ENCODE measurements at regions not wholly inside any gene's neighbourhood (a gene's known extent, or its start where the extent isn't known, plus 50 kb on each side); places are given as distances from the start of the nearest gene placed in this dataset.
A peak's percentile ranks its signal among the peaks of the same experiment; 100 is the strongest.

DNA sequence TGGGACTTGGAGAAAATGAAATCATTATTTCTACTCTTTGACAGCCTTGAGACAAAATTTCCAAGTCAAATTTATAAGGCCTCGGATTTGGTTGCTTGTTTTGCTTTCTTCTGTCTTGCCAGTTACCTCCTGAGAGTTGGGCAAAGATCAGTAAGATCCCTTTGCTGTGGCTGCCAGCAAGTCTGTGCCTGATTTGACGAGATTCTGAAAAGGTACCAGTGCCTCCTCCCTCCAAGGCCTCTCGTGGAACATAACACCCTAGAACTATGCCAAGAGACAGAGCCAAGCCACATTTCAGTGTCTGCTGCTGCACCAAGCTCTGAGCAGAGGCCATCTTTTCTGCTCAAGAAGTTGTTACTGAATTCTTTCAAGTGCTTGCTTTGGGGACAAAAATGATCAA lies 61.0 kb downstream of the GTPBP8 start:
- DNase-seq: no peak

GRCh38 chr3:113053169-113053568 lies 62.4 kb downstream of the GTPBP8 start:
- DNase-seq: no peak

GRCh38 chr3:113054552-113054951 lies 63.8 kb downstream of the GTPBP8 start:
- DNase-seq: peak; percentile 18

DNA sequence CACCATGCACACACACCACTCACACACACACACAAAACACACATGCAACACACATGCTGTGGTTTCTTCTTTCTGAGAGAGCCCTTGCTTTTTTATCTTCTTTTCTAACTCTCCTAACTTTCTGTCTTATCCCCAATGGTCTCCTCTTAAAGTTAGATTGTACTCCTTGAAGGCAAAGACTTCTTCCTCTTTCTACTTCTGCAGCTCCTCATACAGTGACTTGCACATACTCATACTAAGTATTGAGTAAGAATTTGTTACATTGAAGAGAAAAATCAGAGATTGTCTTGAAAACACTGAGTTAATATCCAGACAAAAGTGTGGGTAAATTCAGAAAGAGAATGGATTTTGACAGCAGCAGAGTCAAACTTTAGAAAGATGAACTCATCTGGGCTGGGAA lies 64.4 kb downstream of the GTPBP8 start:
- no peak for DNase-seq

- DNase-seq: no peak
These were observed 65.2 kb downstream of the GTPBP8 start for GRCh38 chr3:113055961-113056360.

GRCh38 chr3:113057117-113057516 lies 66.3 kb downstream of the GTPBP8 start:
- no peak for DNase-seq

- DNase-seq: no peak
These were observed 67.4 kb downstream of the GTPBP8 start for GRCh38 chr3:113058188-113058587.

DNA sequence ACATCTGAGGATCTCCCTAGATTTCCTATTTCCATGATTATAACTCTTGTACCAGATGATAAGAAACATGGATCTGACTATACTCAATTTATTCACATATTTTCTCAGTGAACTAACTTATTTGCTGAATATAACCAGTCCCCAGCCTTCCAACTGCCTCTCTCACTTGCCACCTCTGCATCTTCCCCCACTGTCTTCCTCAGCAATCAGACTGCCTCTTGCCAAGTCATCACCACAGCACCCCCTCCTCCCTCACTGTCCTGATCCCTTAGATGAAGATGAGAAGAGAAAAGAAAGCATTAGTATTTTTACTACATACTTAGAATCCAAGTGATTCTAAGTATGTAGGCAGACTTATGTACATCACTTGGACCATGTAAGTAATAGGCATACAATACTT lies 71.9 kb downstream of the GTPBP8 start:
- DNase-seq: no peak

DNA sequence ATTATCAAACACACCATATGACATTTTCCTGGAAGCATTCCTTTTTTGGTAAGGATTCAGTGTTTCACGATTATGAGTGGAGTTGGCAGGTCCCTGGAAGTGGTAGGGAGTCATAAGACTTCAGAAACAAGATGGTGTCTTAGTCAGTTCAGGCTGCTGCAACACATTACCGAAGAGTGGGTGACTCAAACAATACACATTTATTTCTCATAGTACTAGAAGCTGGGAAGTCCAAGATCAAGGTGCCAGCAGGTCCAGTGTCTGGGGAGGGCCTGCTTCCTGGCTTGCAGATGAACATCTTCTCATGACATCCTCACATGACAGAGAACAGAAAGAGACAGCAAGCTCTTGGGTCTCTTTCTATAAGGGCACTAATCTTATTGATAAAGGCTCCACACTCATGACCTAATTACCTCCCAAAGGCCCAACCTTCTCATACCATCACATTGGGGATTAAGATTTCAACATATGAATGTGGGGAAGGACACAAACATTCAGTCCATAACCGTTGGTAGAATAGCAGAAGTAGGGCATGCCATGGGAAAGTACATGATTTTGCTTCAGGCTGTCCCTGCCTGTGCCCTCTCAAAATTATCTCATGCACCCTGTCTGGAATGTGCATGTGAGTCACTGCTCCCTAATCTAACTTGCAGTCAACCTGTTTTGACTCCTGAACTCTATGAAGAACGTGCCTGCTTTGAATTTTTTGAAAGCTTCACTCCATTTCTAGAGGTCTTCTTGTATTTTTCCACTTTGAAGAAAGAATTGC lies 72.5 kb downstream of the GTPBP8 start:
- peak; percentile 25 for DNase-seq

GRCh38 chr3:113064183-113064582 lies 73.4 kb downstream of the GTPBP8 start:
- DNase-seq: no peak

DNA sequence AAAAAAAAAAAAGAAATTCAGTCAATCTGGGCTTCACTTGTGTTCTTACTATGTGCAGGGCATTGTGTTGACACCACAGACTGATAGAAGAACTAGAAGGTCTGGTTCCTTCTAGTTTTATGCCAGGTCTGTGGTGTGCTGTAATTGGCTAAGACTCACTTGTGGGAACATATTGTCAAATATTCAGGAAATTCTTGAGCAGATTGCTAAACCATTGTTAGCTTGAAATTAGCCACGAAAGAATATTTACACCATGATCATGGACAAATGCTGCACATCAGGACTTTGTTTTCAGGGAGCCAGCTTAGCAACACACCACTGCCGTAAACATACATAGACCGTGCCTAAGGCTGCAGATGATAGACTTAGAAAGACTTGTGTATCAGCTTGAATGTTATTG lies 74.6 kb downstream of the GTPBP8 start:
- DNase-seq: no peak

DNA sequence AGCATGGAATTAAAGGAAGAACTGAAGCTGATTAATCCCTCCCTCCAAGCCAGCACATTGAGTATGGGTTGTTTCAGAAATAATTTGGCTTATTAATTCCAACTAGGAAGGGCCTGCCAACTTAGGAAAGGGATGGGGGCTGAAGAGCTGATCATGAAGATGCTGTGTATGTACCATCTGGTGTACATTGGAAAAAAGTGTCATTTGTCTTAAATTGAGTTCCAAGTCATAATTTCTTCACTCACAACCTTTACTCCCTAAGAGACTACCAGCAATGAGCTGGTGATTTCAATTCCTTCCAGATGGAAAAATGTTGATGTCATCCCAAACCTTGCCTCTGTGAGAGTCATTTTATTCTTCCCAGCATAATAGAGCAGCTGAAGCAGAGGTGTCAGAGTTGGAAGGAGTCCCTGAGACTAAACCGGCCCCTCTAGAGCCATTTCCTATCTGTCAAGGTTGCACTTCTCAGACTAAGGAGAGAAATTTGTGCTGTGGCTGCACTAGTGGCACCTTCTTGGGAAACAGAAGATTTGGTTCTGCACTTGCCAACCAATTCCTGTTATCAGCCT lies 79.4 kb downstream of the GTPBP8 start:
- peak; percentile 31 for DNase-seq

- DNase-seq: no peak
These were observed 79.9 kb downstream of the GTPBP8 start for GRCh38 chr3:113070681-113071113.

GRCh38 chr3:113075588-113075987 lies 84.8 kb downstream of the GTPBP8 start:
- DNase-seq: no peak

DNA sequence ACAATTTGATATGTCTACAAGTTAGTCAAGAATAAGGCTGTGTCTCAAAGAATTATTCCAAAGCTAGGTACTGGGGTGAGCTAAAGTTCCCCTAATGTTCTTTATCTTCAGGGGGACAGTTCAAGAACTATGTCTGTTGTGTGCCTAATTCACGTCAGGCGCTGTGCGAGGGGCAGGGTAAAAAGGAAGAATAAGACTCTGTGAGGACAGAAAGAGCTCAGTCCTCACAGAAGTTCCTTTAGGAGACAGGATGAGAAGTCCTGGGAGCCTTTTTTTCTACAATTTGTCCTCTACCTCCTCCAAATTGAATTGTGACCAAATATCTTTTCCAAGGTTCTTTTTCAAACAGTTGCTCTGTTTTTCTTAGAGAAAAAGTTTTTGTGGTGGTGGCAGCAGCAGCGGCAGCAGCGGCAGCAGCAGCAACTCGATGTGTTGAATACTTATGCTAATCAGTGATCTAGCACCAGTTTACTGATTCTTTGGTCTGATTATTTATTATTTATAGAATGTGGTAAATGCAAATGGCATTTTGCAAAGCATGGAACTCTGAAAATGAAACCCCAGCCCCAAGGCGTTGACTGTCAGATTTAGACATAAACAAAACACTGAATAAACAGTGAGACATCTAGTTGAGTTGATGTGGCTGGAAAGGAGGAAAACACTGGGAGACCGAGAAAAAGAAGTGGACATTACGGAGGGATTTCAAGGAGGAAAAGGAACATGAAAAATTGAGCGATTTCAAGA lies 88.6 kb downstream of the GTPBP8 start:
- DNase-seq: no peak

DNA sequence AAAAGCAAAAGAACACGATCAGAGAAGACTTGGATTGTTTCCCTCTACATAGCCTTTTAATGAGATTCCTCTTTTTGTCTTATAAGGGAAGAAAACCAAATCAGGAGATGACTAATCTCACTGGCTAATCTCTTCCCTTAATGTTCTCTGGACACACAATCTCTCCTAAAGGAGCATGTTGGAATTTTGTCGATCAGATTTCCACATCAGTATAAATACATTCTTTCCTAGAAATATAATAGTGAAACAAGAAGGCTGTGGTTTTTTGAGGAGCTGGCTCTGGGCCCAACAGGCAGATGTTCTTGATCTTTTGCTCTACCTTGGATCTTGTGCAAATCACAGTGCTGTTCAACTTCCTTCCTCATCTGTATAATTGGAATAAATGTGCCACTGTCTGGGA lies 94.0 kb downstream of the GTPBP8 start:
- DNase-seq: peak; percentile 78

- no peak for DNase-seq
These were observed 96.0 kb downstream of the GTPBP8 start for GRCh38 chr3:113086560-113087461.

- DNase-seq: peak; percentile 33
These were observed 97.8 kb downstream of the GTPBP8 start for GRCh38 chr3:113088616-113089015.

DNA sequence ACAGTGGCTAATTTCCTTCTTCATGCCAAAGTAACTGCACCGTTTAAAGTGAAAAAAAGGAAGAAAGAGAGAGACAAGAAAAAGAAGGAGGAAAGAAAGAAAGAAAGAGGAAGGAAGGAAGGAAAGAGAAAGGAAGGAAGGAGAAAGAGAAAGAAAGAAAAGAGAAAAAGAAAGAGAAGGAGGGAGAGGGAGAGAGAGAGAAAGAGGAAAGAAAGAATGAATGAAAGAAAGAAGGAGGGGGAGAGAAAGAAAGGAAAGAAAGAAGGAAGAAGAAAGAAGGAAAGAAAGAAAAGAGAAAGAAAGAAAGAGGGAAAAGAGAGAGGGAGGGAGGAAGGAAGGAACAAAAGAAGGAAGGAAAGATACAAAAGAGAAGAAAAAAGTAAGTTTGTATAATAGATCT lies 100.6 kb downstream of the GTPBP8 start:
- no peak for DNase-seq

- no peak for DNase-seq
These were observed 102.0 kb downstream of the GTPBP8 start for GRCh38 chr3:113092746-113093145.

DNA sequence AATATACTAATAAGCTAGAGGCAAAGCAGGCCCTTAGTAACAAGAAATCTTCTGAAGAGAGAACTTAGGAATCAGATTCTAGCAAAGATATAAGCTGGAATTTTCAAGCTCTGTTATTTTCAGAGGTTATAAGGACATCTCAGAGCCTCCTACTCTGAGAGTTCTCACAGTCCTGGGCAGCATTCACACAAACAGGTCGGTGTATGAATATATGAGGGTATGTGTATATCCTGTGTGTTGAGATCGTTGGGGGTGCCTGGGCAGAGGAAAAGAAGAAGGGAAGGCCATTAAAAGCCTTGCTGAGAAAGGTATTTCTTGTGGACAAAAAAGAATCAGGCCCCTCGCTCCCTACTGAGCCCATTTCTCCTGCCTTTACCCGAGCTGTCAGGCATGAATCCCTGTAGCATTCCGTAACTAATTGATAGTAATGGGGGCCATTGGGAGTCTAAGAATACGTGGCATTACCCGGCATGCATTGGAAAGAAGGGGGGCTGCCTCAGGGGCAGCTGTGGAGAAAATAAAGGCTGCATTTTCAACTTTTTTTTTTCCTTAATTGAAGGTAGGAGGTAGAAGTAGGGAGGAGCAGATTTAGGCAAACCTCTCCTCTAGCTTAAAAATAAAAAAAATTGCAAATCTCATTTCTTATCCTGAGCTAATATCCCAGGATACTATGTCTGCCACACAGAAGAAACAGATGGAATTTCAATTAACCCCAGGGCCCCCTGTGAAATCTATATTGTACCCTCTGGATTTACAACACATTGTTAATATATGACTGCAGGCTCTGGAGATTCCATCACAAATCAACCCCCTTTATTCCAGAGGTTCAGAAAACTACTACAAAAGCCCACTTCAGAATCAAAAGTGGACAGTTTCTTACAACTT lies 103.8 kb downstream of the GTPBP8 start:
- no peak for DNase-seq

Measured in EL (cell line).